Frontal cortex (tissue), 3 donors: ENCODE measurements at regions not wholly inside any gene's neighbourhood (a gene's known extent, or its start where the extent isn't known, plus 50 kb on each side); places are given as distances from the start of the nearest gene placed in this dataset.
"Not testable (repeated sequence)": the region's sequence is repeated elsewhere in the genome, so short reads cannot be mapped to it uniquely, and the experiment has no call there.

ENCODE experiments used
- DNase-seq, 2 donors: peaks; one replicate each; pipeline ENCODE4 v3.0.0; 2012; ENCODE audit warnings: low spot score in 2 of 2
- FAIRE-seq: peaks from 2 replicates; lab custom pipeline; 2012; peaks lifted over from hg19 to GRCh38; lab: Jason Lieb, UNC
- donor health status: control.
- donor health status: control.
- donor health status: control.

GRCh38 chr10:45106236-45106856 lies 105.6 kb downstream of the ZNF22 start:
- FAIRE-seq (no peak), DNase-seq (no peak)

GRCh38 chr10:45111509-45111908 lies 110.8 kb downstream of the ZNF22 start:
- FAIRE-seq, result no peak
- DNase-seq, result no peak

- DNase-seq, FAIRE-seq: not testable (repeated sequence)
Observed at GRCh38 chr10:45117940-45118339, 117.2 kb downstream of the ZNF22 start.

- DNase-seq, result no peak
- no peak for FAIRE-seq
Observed at GRCh38 chr10:45118929-45119328, 118.2 kb downstream of the ZNF22 start.

GRCh38 chr10:45122180-45122860 lies 121.6 kb downstream of the ZNF22 start:
- DNase-seq, FAIRE-seq: not testable (repeated sequence)

- no peak for DNase-seq
- no peak for FAIRE-seq
Observed at GRCh38 chr10:45135443-45136198, 134.9 kb downstream of the ZNF22 start.

- DNase-seq, result no peak
- FAIRE-seq, result no peak
Observed at GRCh38 chr10:45136256-45136655, 135.5 kb downstream of the ZNF22 start.

- FAIRE-seq, result no peak
- no peak for DNase-seq
Observed at GRCh38 chr10:45144326-45145070, 143.8 kb downstream of the ZNF22 start.

- DNase-seq, FAIRE-seq: not testable (repeated sequence)
Observed at GRCh38 chr10:45145143-45145542, 144.4 kb downstream of the ZNF22 start.

- FAIRE-seq (no peak), DNase-seq (no peak)
Observed at GRCh38 chr10:45147000-45147399, 146.3 kb downstream of the ZNF22 start.

- DNase-seq, result no peak
- no peak for FAIRE-seq
Observed at GRCh38 chr10:45150997-45151396, 150.3 kb downstream of the ZNF22 start.

GRCh38 chr10:45151467-45152214 lies 150.9 kb downstream of the ZNF22 start:
- no peak for FAIRE-seq
- no peak for DNase-seq

GRCh38 chr10:45152726-45153125 lies 152.0 kb downstream of the ZNF22 start:
- FAIRE-seq (no peak), DNase-seq (no peak)

- FAIRE-seq (no peak), DNase-seq (no peak)
Observed at GRCh38 chr10:45154502-45154901, 153.8 kb downstream of the ZNF22 start.

GRCh38 chr10:45155784-45156183 lies 155.1 kb downstream of the ZNF22 start:
- no peak for DNase-seq
- FAIRE-seq, result no peak

GRCh38 chr10:45160271-45160670 lies 155.1 kb downstream of the OR13A1 start:
- DNase-seq, result no peak
- FAIRE-seq, result no peak

- DNase-seq (no peak), FAIRE-seq (no peak)
Observed at GRCh38 chr10:45163315-45163975, 152.0 kb downstream of the OR13A1 start.

GRCh38 chr10:45175520-45176118 lies 139.8 kb downstream of the OR13A1 start:
- not testable (repeated sequence) for FAIRE-seq, DNase-seq

GRCh38 chr10:45179691-45180090 lies 135.7 kb downstream of the OR13A1 start:
- FAIRE-seq (no peak), DNase-seq (no peak)
